ENCODE measurements at regions not wholly inside any gene's neighbourhood (a gene's known extent, or its start where the extent isn't known, plus 50 kb on each side); places are given as distances from the start of the nearest gene placed in this dataset.
A peak's percentile ranks its signal among the peaks of the same experiment; 100 is the strongest.

- H2BK15ac ChIP-seq (ENCODE audit: low read length), result no peak overlapping the region
- H3K4me1 ChIP-seq (ENCODE audit: control insufficient read depth in 2 of 2, insufficient read depth in 1 of 2, low read depth in 1 of 2, low read length in 2 of 2), result peaks cover 0 to 12% of the 10 kb centered on the region in 2 donors
- DNase-seq (ENCODE audit: low spot score), result no peak
- no peak overlapping the region for H3K4me3 ChIP-seq (ENCODE audit: low read length in 2 of 2)
- peak overlapping the region; percentile 28 for H3K18ac ChIP-seq (ENCODE audit: low read length)
- H3K9me3 ChIP-seq (replicated peaks in 1 of 2; ENCODE audit: control insufficient read depth in 2 of 2, insufficient read depth in 1 of 2, low read depth in 1 of 2, low read length in 2 of 2), result peaks cover 0 to 3% of the 10 kb centered on the region in 2 donors
- H2BK12ac ChIP-seq (ENCODE audit: low read length), result no peak overlapping the region
- peak overlapping the region; percentile 75 for H2AK5ac ChIP-seq (ENCODE audit: low read depth, low read length)
- peak overlapping the region; percentile 8 for H3K14ac ChIP-seq (ENCODE audit: low read length)
- no peak overlapping the region for H3K4me2 ChIP-seq (ENCODE audit: insufficient read depth, low read length, poor library complexity, severe bottlenecking)
- no peak overlapping the region for H2BK120ac ChIP-seq (ENCODE audit: low read depth, low read length)
- H3K23ac ChIP-seq (ENCODE audit: low read depth, low read length, poor library complexity), result no peak overlapping the region
- peak overlapping the region; percentile 86 for H4K8ac ChIP-seq (ENCODE audit: low read depth, low read length)
- no peak overlapping the region for H2AFZ ChIP-seq (ENCODE audit: low read length)
- no peak overlapping the region for H3K4ac ChIP-seq (ENCODE audit: low read length)
- no CpG with 5 or more reads among the region's 4 CpGs for WGBS, 2 donors (ENCODE audit: extremely low coverage in 2 of 2, insufficient read length in 2 of 2, insufficient replicate concordance in 1 of 2)
- H3K36me3 ChIP-seq (replicated peaks in 1 of 2; ENCODE audit: control insufficient read depth in 2 of 2, insufficient read depth in 2 of 2, low read length in 2 of 2), result no peaks in the 10 kb centered on the region
- no peak overlapping the region for H2BK5ac ChIP-seq (ENCODE audit: low read length)
- H3K79me1 ChIP-seq (ENCODE audit: low read depth, low read length), result no peaks in the 10 kb centered on the region
- H3K27ac ChIP-seq (replicated peaks; ENCODE audit: low read length), result no peak overlapping the region
- no peak overlapping the region for H4K91ac ChIP-seq (ENCODE audit: low read depth, low read length, poor library complexity)
- no peak overlapping the region for H3K9ac ChIP-seq (ENCODE audit: low read depth, low read length, poor library complexity)
- no peaks in the 10 kb centered on the region for H3K27me3 ChIP-seq (ENCODE audit: control insufficient read depth in 3 of 3, insufficient read depth in 3 of 3, low read depth in 1 of 3, low read length in 3 of 3)
Observed at GRCh38 chr17:56011406-56012131, 141.7 kb upstream of the ANKFN1 start.

- no peaks in the 10 kb centered on the region for H3K27me3 ChIP-seq (ENCODE audit: control insufficient read depth in 3 of 3, insufficient read depth in 3 of 3, low read depth in 1 of 3, low read length in 3 of 3)
- H3K36me3 ChIP-seq (replicated peaks in 1 of 2; ENCODE audit: control insufficient read depth in 2 of 2, insufficient read depth in 2 of 2, low read length in 2 of 2), result no peaks in the 10 kb centered on the region
- H2BK5ac ChIP-seq (ENCODE audit: low read length), result no peak overlapping the region
- no peak overlapping the region for H2BK120ac ChIP-seq (ENCODE audit: low read depth, low read length)
- no peak overlapping the region for H4K91ac ChIP-seq (ENCODE audit: low read depth, low read length, poor library complexity)
- H3K9ac ChIP-seq (ENCODE audit: low read depth, low read length, poor library complexity), result no peak overlapping the region
- no peak overlapping the region for H3K18ac ChIP-seq (ENCODE audit: low read length)
- no CpG with 5 or more reads among the region's 3 CpGs for whole genome bisulfite sequencing, 2 donors (ENCODE audit: extremely low coverage in 2 of 2, insufficient read length in 2 of 2, insufficient replicate concordance in 1 of 2)
- H4K8ac ChIP-seq (ENCODE audit: low read depth, low read length), result no peak overlapping the region
- DNase-seq (ENCODE audit: low spot score), result no peak
- H2BK12ac ChIP-seq (ENCODE audit: low read length), result no peak overlapping the region
- H3K9me3 ChIP-seq (replicated peaks in 1 of 2; ENCODE audit: control insufficient read depth in 2 of 2, insufficient read depth in 1 of 2, low read depth in 1 of 2, low read length in 2 of 2), result no peaks in the 10 kb centered on the region
- no peak overlapping the region for H2AFZ ChIP-seq (ENCODE audit: low read length)
- peaks cover 0 to 3% of the 10 kb centered on the region in 2 donors for H3K4me1 ChIP-seq (ENCODE audit: control insufficient read depth in 2 of 2, insufficient read depth in 1 of 2, low read depth in 1 of 2, low read length in 2 of 2)
- no peak overlapping the region for H3K14ac ChIP-seq (ENCODE audit: low read length)
- no peak overlapping the region for H3K4ac ChIP-seq (ENCODE audit: low read length)
- no peak overlapping the region for H3K4me3 ChIP-seq (ENCODE audit: low read length in 2 of 2)
- no peak overlapping the region for H3K23ac ChIP-seq (ENCODE audit: low read depth, low read length, poor library complexity)
- no peak overlapping the region for H2AK5ac ChIP-seq (ENCODE audit: low read depth, low read length)
- no peak overlapping the region for H3K4me2 ChIP-seq (ENCODE audit: insufficient read depth, low read length, poor library complexity, severe bottlenecking)
- no peaks in the 10 kb centered on the region for H3K79me1 ChIP-seq (ENCODE audit: low read depth, low read length)
- no peak overlapping the region for H3K27ac ChIP-seq (replicated peaks; ENCODE audit: low read length)
- H2BK15ac ChIP-seq (ENCODE audit: low read length), result no peak overlapping the region
Observed at GRCh38 chr17:56018211-56018610, 135.1 kb upstream of the ANKFN1 start.

- H3K23ac ChIP-seq (ENCODE audit: low read depth, low read length, poor library complexity), result no peak overlapping the region
- WGBS, 2 donors (ENCODE audit: extremely low coverage in 2 of 2, insufficient read length in 2 of 2, insufficient replicate concordance in 1 of 2), result no CpG with 5 or more reads among the region's 2 CpGs
- peaks cover 0 to 3% of the 10 kb centered on the region in 2 donors for H3K4me1 ChIP-seq (ENCODE audit: control insufficient read depth in 2 of 2, insufficient read depth in 1 of 2, low read depth in 1 of 2, low read length in 2 of 2)
Observed at GRCh38 chr17:56020369-56020768, 132.9 kb upstream of the ANKFN1 start.

GRCh38 chr17:56021681-56022190 is 131.5 kb upstream of the ANKFN1 start:
- Histone ChIP-seq H3K4me3 (ENCODE audit: low read length in 2 of 2) (no peak overlapping the region), H3K14ac (ENCODE audit: low read length) (no peak overlapping the region), H3K36me3 (replicated peaks in 1 of 2; ENCODE audit: control insufficient read depth in 2 of 2, insufficient read depth in 2 of 2, low read length in 2 of 2) (no peaks in the 10 kb centered on the region), H2AFZ (ENCODE audit: low read length) (no peak overlapping the region), H3K4me2 (ENCODE audit: insufficient read depth, low read length, poor library complexity, severe bottlenecking) (no peak overlapping the region), H3K4ac (ENCODE audit: low read length) (no peak overlapping the region), H3K4me1 (ENCODE audit: control insufficient read depth in 2 of 2, insufficient read depth in 1 of 2, low read depth in 1 of 2, low read length in 2 of 2) (peaks cover 0 to 3% of the 10 kb centered on the region in 2 donors), H3K27ac (replicated peaks; ENCODE audit: low read length) (no peak overlapping the region), H2BK12ac (ENCODE audit: low read length) (no peak overlapping the region), H3K27me3 (ENCODE audit: control insufficient read depth in 3 of 3, insufficient read depth in 3 of 3, low read depth in 1 of 3, low read length in 3 of 3) (no peaks in the 10 kb centered on the region), H3K9me3 (replicated peaks in 1 of 2; ENCODE audit: control insufficient read depth in 2 of 2, insufficient read depth in 1 of 2, low read depth in 1 of 2, low read length in 2 of 2) (no peaks in the 10 kb centered on the region), H4K91ac (ENCODE audit: low read depth, low read length, poor library complexity) (no peak overlapping the region), H2BK120ac (ENCODE audit: low read depth, low read length) (no peak overlapping the region), H2AK5ac (ENCODE audit: low read depth, low read length) (no peak overlapping the region), H4K8ac (ENCODE audit: low read depth, low read length) (no peak overlapping the region), H3K18ac (ENCODE audit: low read length) (no peak overlapping the region), H3K9ac (ENCODE audit: low read depth, low read length, poor library complexity) (no peak overlapping the region), H3K23ac (ENCODE audit: low read depth, low read length, poor library complexity) (no peak overlapping the region), H3K79me1 (ENCODE audit: low read depth, low read length) (no peaks in the 10 kb centered on the region), H2BK5ac (ENCODE audit: low read length) (no peak overlapping the region), H2BK15ac (ENCODE audit: low read length) (no peak overlapping the region)
- no peak for DNase-seq (ENCODE audit: low spot score)
- no CpG with 5 or more reads among the region's 6 CpGs for WGBS, 2 donors (ENCODE audit: extremely low coverage in 2 of 2, insufficient read length in 2 of 2, insufficient replicate concordance in 1 of 2)

More at GRCh38 chr17:56020369-56020768, 132.9 kb upstream of the ANKFN1 start:
- no peak overlapping the region for H3K14ac ChIP-seq (ENCODE audit: low read length)
- H3K18ac ChIP-seq (ENCODE audit: low read length), result no peak overlapping the region
- H3K36me3 ChIP-seq (replicated peaks in 1 of 2; ENCODE audit: control insufficient read depth in 2 of 2, insufficient read depth in 2 of 2, low read length in 2 of 2), result no peaks in the 10 kb centered on the region
- H2BK5ac ChIP-seq (ENCODE audit: low read length), result no peak overlapping the region
- H3K27ac ChIP-seq (replicated peaks; ENCODE audit: low read length), result no peak overlapping the region
- no peak overlapping the region for H2AFZ ChIP-seq (ENCODE audit: low read length)
- H4K91ac ChIP-seq (ENCODE audit: low read depth, low read length, poor library complexity), result no peak overlapping the region
- no peak overlapping the region for H3K4me3 ChIP-seq (ENCODE audit: low read length in 2 of 2)
- H3K4me2 ChIP-seq (ENCODE audit: insufficient read depth, low read length, poor library complexity, severe bottlenecking), result no peak overlapping the region
- no peak overlapping the region for H2BK15ac ChIP-seq (ENCODE audit: low read length)
- no peak overlapping the region for H2BK12ac ChIP-seq (ENCODE audit: low read length)
- no peaks in the 10 kb centered on the region for H3K9me3 ChIP-seq (replicated peaks in 1 of 2; ENCODE audit: control insufficient read depth in 2 of 2, insufficient read depth in 1 of 2, low read depth in 1 of 2, low read length in 2 of 2)
- H2AK5ac ChIP-seq (ENCODE audit: low read depth, low read length), result no peak overlapping the region
- no peak overlapping the region for H4K8ac ChIP-seq (ENCODE audit: low read depth, low read length)
- no peaks in the 10 kb centered on the region for H3K79me1 ChIP-seq (ENCODE audit: low read depth, low read length)
- H2BK120ac ChIP-seq (ENCODE audit: low read depth, low read length), result no peak overlapping the region
- H3K27me3 ChIP-seq (ENCODE audit: control insufficient read depth in 3 of 3, insufficient read depth in 3 of 3, low read depth in 1 of 3, low read length in 3 of 3), result no peaks in the 10 kb centered on the region
- DNase-seq (ENCODE audit: low spot score), result no peak
- no peak overlapping the region for H3K9ac ChIP-seq (ENCODE audit: low read depth, low read length, poor library complexity)
- H3K4ac ChIP-seq (ENCODE audit: low read length), result no peak overlapping the region

All from neuronal stem cell (in vitro differentiated cells).